CD14-positive monocyte (primary cell): ENCODE measurements at regions not wholly inside any gene's neighbourhood (a gene's known extent, or its start where the extent isn't known, plus 50 kb on each side); places are given as distances from the start of the nearest gene placed in this dataset.

Experiments used
- DNase-seq, 3 donors: peaks; one replicate each; pipeline ENCODE4 v3.0.0-alpha.2; 2011 to 2022
- H2AFZ ChIP-seq: 2 replicates; pipeline ENCODE4 v1.6.0; 2012; ENCODE audit warnings: mild to moderate bottlenecking, low read depth, low read length, inconsistent platforms; ENCODE audit not compliant: insufficient read depth, poor library complexity, severe bottlenecking
- H3K27ac ChIP-seq, 2 donors: 1 replicate in 1 of 2; 2 replicates in 1 of 2; pipeline ENCODE4 v1.5.1; 2012 to 2013; ENCODE audit warnings: low read length in 2 of 2, control low read depth in 1 of 2, inconsistent platforms in 1 of 2, low read depth in 1 of 2, mild to moderate bottlenecking in 1 of 2
- H3K27me3 ChIP-seq, 2 donors: one replicate each; pipeline versions ENCODE4 v1.6.0 to v1.6.1; 2011 to 2013; ENCODE audit warnings: low read length in 2 of 2; ENCODE audit not compliant: control insufficient read depth in 2 of 2, insufficient read depth in 2 of 2
- H3K36me3 ChIP-seq, 2 donors: replicated peaks in 1 of 2; 1 replicate in 1 of 2; 2 replicates in 1 of 2; pipeline versions ENCODE4 v1.5.1 to v1.6.1; 2012 to 2013; ENCODE audit warnings: low read length in 2 of 2, control low read depth in 1 of 2, inconsistent platforms in 1 of 2, mild to moderate bottlenecking in 1 of 2; ENCODE audit not compliant: insufficient read depth in 2 of 2, control insufficient read depth in 1 of 2
- H3K4me1 ChIP-seq, 2 donors: 1 replicate in 1 of 2; 2 replicates in 1 of 2; pipeline versions ENCODE4 v1.5.1 to v1.6.1; 2012 to 2013; ENCODE audit warnings: low read length in 2 of 2, control low read depth in 1 of 2, inconsistent platforms in 1 of 2, mild to moderate bottlenecking in 1 of 2, moderate library complexity in 1 of 2; ENCODE audit not compliant: insufficient read depth in 2 of 2, control insufficient read depth in 1 of 2
- H3K4me2 ChIP-seq: replicated peaks from 2 replicates; pipeline ENCODE3; 2012; ENCODE audit warnings: low read length, moderate library complexity, mild to moderate bottlenecking; ENCODE audit not compliant: poor library complexity, severe bottlenecking; ENCODE audit errors: extremely low read depth
- H3K4me3 ChIP-seq, 3 experiments: fragments of 200-600 bp in 1 of 3; sonication (generic) in 1 of 3; replicated peaks in 1 of 3; 1 replicate in 2 of 3; 2 replicates in 1 of 3; pipeline ENCODE4 v1.5.1; 2011 to 2013; ENCODE audit warnings: low read length in 3 of 3, mild to moderate bottlenecking in 3 of 3, control low read depth in 2 of 3, low read depth in 2 of 3, inconsistent platforms in 1 of 3, moderate library complexity in 1 of 3
- H3K79me2 ChIP-seq: 2 replicates; pipeline ENCODE4 v1.6.0; 2012; ENCODE audit warnings: mild to moderate bottlenecking, control low read depth, inconsistent platforms, low read length, moderate library complexity; ENCODE audit not compliant: insufficient read depth
- H3K9ac ChIP-seq: 2 replicates; pipeline ENCODE4 v1.6.0; 2017; ENCODE audit warnings: low read length, mild to moderate bottlenecking; ENCODE audit not compliant: insufficient read depth, poor library complexity, severe bottlenecking
- H3K9me3 ChIP-seq, 2 donors: replicated peaks in 1 of 2; 1 replicate in 1 of 2; 2 replicates in 1 of 2; pipeline versions ENCODE4 v1.5.1 to v1.6.1; 2012 to 2013; ENCODE audit warnings: low read length in 2 of 2, control low read depth in 1 of 2; ENCODE audit not compliant: control insufficient read depth in 1 of 2, insufficient read depth in 1 of 2
- H4K20me1 ChIP-seq: 2 replicates; pipeline ENCODE4 v1.6.0; 2012; ENCODE audit warnings: mild to moderate bottlenecking, low read length, control low read depth, moderate library complexity; ENCODE audit not compliant: insufficient read depth
- H3K27ac Mint-ChIP-seq, 7 donors: one replicate each; pipeline ENCODE4 v1.8.0; 2020; ENCODE audit warnings: mild to moderate bottlenecking in 7 of 7, mixed read lengths in 7 of 7, moderate library complexity in 6 of 7, inconsistent platforms in 2 of 7
- H3K27me3 Mint-ChIP-seq, 3 donors: one replicate each; pipeline ENCODE4 v1.8.0; 2021 to 2022; ENCODE audit warnings: low read depth in 3 of 3, mild to moderate bottlenecking in 3 of 3, mixed read lengths in 3 of 3, moderate library complexity in 3 of 3, inconsistent platforms in 1 of 3
- H3K36me3 Mint-ChIP-seq, 2 donors: one replicate each; pipeline ENCODE4 v1.8.0; 2020; ENCODE audit warnings: mixed read lengths in 2 of 2, inconsistent platforms in 1 of 2, mild to moderate bottlenecking in 1 of 2
- H3K4me1 Mint-ChIP-seq: one replicate; pipeline ENCODE4 v1.8.0; 2020; ENCODE audit warnings: mild to moderate bottlenecking, mixed read lengths
- H3K4me3 Mint-ChIP-seq, 2 donors: one replicate each; pipeline ENCODE4 v1.8.0; 2020; ENCODE audit warnings: mild to moderate bottlenecking in 2 of 2, mixed read lengths in 2 of 2, moderate library complexity in 1 of 2
- H3K9me3 Mint-ChIP-seq, 7 donors: one replicate each; pipeline ENCODE4 v1.8.0; 2020 to 2022; ENCODE audit warnings: mixed read lengths in 7 of 7, mild to moderate bottlenecking in 6 of 7, moderate library complexity in 6 of 7, inconsistent platforms in 2 of 7
- WGBS: methylation state at CpG from one replicate; pipeline ENCODE4 v1.1.5; 2013; ENCODE audit warnings: missing lambda C conversion rate; ENCODE audit not compliant: insufficient coverage; 5-methylcytosine and 5-hydroxymethylcytosine counted together
- intact Hi-C, 2 donors: fragments of 100-400 bp; cut with micrococcal nuclease; formaldehyde crosslinking; loops; one replicate each; pipeline versions ENCODE4 v1.15.0 to v1.15.1; 2023
- TF ChIP-seq, protein P1 (sequence below): fragments of 200-600 bp; IDR thresholded peaks from one replicate; pipeline ENCODE4 v1.8.0; 2022; ENCODE audit warnings: antibody characterized with exemption, mild to moderate bottlenecking

DNA sequence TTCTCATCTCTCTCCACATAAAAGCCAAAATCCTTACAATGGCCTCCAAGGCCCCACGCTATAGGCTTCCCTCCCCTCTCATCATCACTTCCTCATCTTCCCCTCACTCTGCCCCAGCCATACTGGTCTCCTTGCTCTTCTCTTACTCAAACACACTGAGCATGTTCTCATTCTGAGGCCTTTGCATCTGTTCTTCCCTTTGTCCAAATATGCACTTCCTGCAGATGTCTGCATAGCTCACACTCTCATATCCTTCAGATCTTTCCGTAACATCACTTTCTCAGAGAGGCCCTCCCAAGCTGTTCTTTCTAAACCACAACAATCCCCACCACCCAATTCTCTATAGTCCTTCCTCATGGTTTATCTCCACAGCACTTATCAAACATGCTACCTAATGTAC lies 284.1 kb downstream of the HHIPL2 start:
- Histone ChIP-seq H3K27me3 (no peaks in the 10 kb centered on the region), H3K4me1 (no peaks in the 10 kb centered on the region), H3K27ac (no peak overlapping the region), H2AFZ (no peak overlapping the region), H3K4me2 (no peak overlapping the region), H3K9me3 (no peaks in the 10 kb centered on the region), H4K20me1 (no peaks in the 10 kb centered on the region), H3K79me2 (no peaks in the 10 kb centered on the region), H3K9ac (no peak overlapping the region), H3K36me3 (no peaks in the 10 kb centered on the region), H3K4me3 (no peak overlapping the region)
- no peaks in the 10 kb centered on the region for H3K9me3 Mint-ChIP-seq
- intact Hi-C loops: no loop called here
- TF ChIP-seq, protein P1, sequence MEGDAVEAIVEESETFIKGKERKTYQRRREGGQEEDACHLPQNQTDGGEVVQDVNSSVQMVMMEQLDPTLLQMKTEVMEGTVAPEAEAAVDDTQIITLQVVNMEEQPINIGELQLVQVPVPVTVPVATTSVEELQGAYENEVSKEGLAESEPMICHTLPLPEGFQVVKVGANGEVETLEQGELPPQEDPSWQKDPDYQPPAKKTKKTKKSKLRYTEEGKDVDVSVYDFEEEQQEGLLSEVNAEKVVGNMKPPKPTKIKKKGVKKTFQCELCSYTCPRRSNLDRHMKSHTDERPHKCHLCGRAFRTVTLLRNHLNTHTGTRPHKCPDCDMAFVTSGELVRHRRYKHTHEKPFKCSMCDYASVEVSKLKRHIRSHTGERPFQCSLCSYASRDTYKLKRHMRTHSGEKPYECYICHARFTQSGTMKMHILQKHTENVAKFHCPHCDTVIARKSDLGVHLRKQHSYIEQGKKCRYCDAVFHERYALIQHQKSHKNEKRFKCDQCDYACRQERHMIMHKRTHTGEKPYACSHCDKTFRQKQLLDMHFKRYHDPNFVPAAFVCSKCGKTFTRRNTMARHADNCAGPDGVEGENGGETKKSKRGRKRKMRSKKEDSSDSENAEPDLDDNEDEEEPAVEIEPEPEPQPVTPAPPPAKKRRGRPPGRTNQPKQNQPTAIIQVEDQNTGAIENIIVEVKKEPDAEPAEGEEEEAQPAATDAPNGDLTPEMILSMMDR: no peak
- no peaks in the 10 kb centered on the region for H3K4me1 Mint-ChIP-seq
- H3K27ac Mint-ChIP-seq: no peak overlapping the region
- H3K36me3 Mint-ChIP-seq: no peaks in the 10 kb centered on the region
- H3K27me3 Mint-ChIP-seq: peaks cover 0 to 3% (median 3%) of the 10 kb centered on the region in 3 donors
- 49% methylated on average over 2 of the region's 2 CpGs for WGBS
- H3K4me3 Mint-ChIP-seq: no peak overlapping the region
- no peak for DNase-seq

DNA sequence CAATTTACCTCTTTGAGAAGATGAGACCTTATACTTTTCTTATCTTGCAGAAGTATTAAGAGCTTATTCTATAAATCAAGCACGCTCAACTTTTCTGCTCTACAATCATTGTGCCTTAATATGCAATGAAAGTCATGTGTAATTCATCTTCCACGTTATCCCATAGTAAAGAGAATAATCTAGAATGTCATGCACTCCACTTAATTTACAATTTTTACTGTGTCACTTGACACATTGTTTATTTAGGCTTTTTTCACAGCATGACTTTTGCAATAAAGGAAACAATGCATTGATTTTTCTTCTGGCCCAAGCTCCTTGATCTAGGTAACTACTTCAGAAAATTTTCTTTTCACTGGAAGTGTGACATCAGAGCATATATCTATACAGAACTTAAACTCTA lies 290.9 kb downstream of the HHIPL2 start:
- Mint-ChIP-seq H3K27ac (no peak overlapping the region), H3K9me3 (peaks cover 0 to 10% (median 0%) of the 10 kb centered on the region in 7 donors), H3K4me1 (no peaks in the 10 kb centered on the region), H3K4me3 (no peak overlapping the region), H3K27me3 (no peaks in the 10 kb centered on the region), H3K36me3 (no peaks in the 10 kb centered on the region)
- H3K9ac ChIP-seq: no peak overlapping the region
- no peak overlapping the region for H3K4me2 ChIP-seq
- intact Hi-C loops: no loop called here
- peaks cover 0 to 3% of the 10 kb centered on the region in 2 donors for H3K9me3 ChIP-seq
- no peak overlapping the region for H3K4me3 ChIP-seq
- H3K79me2 ChIP-seq: no peaks in the 10 kb centered on the region
- no peaks in the 10 kb centered on the region for H3K4me1 ChIP-seq
- H3K27ac ChIP-seq: no peak overlapping the region
- H3K27me3 ChIP-seq: no peaks in the 10 kb centered on the region
- no peak overlapping the region for H2AFZ ChIP-seq
- H3K36me3 ChIP-seq: no peaks in the 10 kb centered on the region
- H4K20me1 ChIP-seq: no peaks in the 10 kb centered on the region
- TF ChIP-seq, protein P1: no peak
- no peak for DNase-seq
- no CpG with 5 or more reads among the region's 2 CpGs for WGBS
